OCI-LY7 (cell line): ENCODE measurements at regions not wholly inside any gene's neighbourhood (a gene's known extent, or its start where the extent isn't known, plus 50 kb on each side); places are given as distances from the start of the nearest gene placed in this dataset.

ENCODE experiments used
- BruUV-seq: library from RNA; stranded (reverse); fragments of 400-500 nt; replicated peaks from 2 replicates; lab custom pipeline; 2021; lab: Mats Ljungman, UMichigan
- CTCF ChIA-PET: fragments of 300-600 bp; sonication (Branson Sonifier 250); formaldehyde crosslinking; loops from one replicate; lab custom pipeline; 2022; ENCODE audit warnings: antibody characterized with exemption; ENCODE audit not compliant: unreplicated experiment; lab: Charles Lee
- POLR2A ChIA-PET: fragments of 300-600 bp; sonication (Branson Sonifier 250); formaldehyde crosslinking; loops from one replicate; lab custom pipeline; 2022; ENCODE audit warnings: antibody characterized with exemption; lab: Charles Lee
- DNase-seq: peaks from one replicate; pipeline ENCODE4 v3.0.0-alpha.2; 2015; ENCODE audit warnings: low spot score
- H2AFZ ChIP-seq: fragments of 200-600 bp; sonication (generic), shearing (Covaris generic); 2 replicates; pipeline ENCODE4 v1.6.1; 2014; ENCODE audit warnings: mild to moderate bottlenecking, antibody characterized with exemption, low read length, moderate library complexity
- H3K27ac ChIP-seq: fragments of 200-600 bp; sonication (generic); 2 replicates; pipeline ENCODE4 v1.5.1; 2014; ENCODE audit warnings: mixed run types, low read depth, mild to moderate bottlenecking, moderate library complexity, low read length, inconsistent platforms; ENCODE audit not compliant: poor library complexity, severe bottlenecking
- H3K36me3 ChIP-seq: fragments of 200-600 bp; sonication (generic); 2 replicates; pipeline ENCODE4 v1.6.1; 2014; ENCODE audit warnings: mild to moderate bottlenecking, antibody characterized with exemption, low read length, moderate library complexity, mixed read lengths; ENCODE audit not compliant: insufficient read depth
- H3K4me1 ChIP-seq: fragments of 200-600 bp; sonication (generic); 2 replicates; pipeline ENCODE4 v1.5.1; 2014; ENCODE audit warnings: mild to moderate bottlenecking, low read length; ENCODE audit not compliant: insufficient read depth, poor library complexity, severe bottlenecking
- H3K4me2 ChIP-seq: fragments of 200-600 bp; sonication (generic); 2 replicates; pipeline ENCODE4 v1.6.1; 2014; ENCODE audit warnings: mild to moderate bottlenecking, low read length
- H3K4me3 ChIP-seq: fragments of 200-600 bp; sonication (generic); 2 replicates; pipeline ENCODE4 v1.5.1; 2014; ENCODE audit warnings: mild to moderate bottlenecking, low read depth, low read length; ENCODE audit not compliant: poor library complexity, severe bottlenecking
- H3K79me2 ChIP-seq: fragments of 200-600 bp; sonication (generic); 2 replicates; pipeline ENCODE4 v1.6.1; 2016; ENCODE audit warnings: low read depth, mild to moderate bottlenecking, low read length, moderate library complexity, mixed read lengths; ENCODE audit not compliant: insufficient read depth
- H3K9me2 ChIP-seq: fragments of 200-600 bp; sonication (generic); 2 replicates; pipeline ENCODE4 v1.6.1; 2016; ENCODE audit warnings: mild to moderate bottlenecking, low read length, mixed read lengths; ENCODE audit not compliant: insufficient read depth
- H3K9me3 ChIP-seq: fragments of 200-600 bp; sonication (generic); 2 replicates; pipeline ENCODE4 v1.6.1; 2014; ENCODE audit warnings: mild to moderate bottlenecking, mixed run types, low read length, mixed read lengths
- H4K20me1 ChIP-seq: fragments of 200-600 bp; sonication (generic); 2 replicates; pipeline ENCODE4 v1.6.1; 2014; ENCODE audit warnings: mild to moderate bottlenecking, antibody characterized with exemption, low read length, moderate library complexity, mixed read lengths; ENCODE audit not compliant: insufficient read depth
- EZH2phosphoT487 ChIP-seq: fragments of 200-600 bp; sonication (generic); IDR thresholded peaks from 2 replicates; pipeline ENCODE4 v1.6.1; 2018; ENCODE audit warnings: low read depth, borderline replicate concordance, mild to moderate bottlenecking, mixed run types, antibody characterized with exemption, low read length, moderate library complexity, mixed read lengths
- intact Hi-C: fragments of 100-400 bp; cut with micrococcal nuclease; formaldehyde crosslinking; loops from one replicate; pipeline ENCODE4 v1.10.0; 2022; ENCODE audit not compliant: unreplicated experiment
- TF ChIP-seq, protein P1 (sequence below): fragments of 200-600 bp; sonication (generic); conservative IDR thresholded peaks from 2 replicates; pipeline ENCODE4 v1.5.1; 2014; ENCODE audit warnings: mild to moderate bottlenecking, antibody characterized with exemption, low read length, moderate library complexity, mixed read lengths

DNA sequence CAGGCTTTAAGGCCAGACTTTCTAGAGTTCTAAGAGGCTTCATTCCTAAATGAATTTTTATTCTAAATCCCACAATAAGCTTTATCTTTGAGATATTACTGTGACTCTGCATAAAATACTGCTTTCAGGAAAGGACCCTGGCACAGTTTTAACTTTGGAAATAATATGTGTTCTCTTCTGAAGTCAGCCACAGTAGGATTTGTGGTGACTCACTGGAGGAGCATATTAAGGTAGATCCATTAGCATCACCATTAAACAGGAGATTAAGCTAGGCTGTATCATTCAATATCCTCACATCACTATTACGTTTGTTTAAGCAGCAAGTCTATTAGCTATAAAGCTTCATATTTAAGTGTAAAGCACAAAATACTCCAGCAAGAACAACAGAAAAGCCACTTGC, 186.1 kb upstream of the IZUMO3 start:
- Histone ChIP-seq H3K9me3 (no peaks in the 10 kb centered on the region), H3K4me2 (no peak overlapping the region), H3K4me3 (no peak overlapping the region), H3K79me2 (no peaks in the 10 kb centered on the region), H3K9me2 (no peaks in the 10 kb centered on the region; the same call in 1 of the 2 replicates), H3K4me1 (no peaks in the 10 kb centered on the region), H3K27ac (no peak overlapping the region), H2AFZ (no peak overlapping the region), H3K36me3 (no peaks in the 10 kb centered on the region), H4K20me1 (no peaks in the 10 kb centered on the region)
- intact Hi-C loops, result no loop called here
- TF ChIP-seq, protein P1, sequence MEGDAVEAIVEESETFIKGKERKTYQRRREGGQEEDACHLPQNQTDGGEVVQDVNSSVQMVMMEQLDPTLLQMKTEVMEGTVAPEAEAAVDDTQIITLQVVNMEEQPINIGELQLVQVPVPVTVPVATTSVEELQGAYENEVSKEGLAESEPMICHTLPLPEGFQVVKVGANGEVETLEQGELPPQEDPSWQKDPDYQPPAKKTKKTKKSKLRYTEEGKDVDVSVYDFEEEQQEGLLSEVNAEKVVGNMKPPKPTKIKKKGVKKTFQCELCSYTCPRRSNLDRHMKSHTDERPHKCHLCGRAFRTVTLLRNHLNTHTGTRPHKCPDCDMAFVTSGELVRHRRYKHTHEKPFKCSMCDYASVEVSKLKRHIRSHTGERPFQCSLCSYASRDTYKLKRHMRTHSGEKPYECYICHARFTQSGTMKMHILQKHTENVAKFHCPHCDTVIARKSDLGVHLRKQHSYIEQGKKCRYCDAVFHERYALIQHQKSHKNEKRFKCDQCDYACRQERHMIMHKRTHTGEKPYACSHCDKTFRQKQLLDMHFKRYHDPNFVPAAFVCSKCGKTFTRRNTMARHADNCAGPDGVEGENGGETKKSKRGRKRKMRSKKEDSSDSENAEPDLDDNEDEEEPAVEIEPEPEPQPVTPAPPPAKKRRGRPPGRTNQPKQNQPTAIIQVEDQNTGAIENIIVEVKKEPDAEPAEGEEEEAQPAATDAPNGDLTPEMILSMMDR, result no peak
- no peak for TF ChIP-seq EZH2phosphoT487
- no peak for DNase-seq
- POLR2A ChIA-PET, result no interaction called here
- BruUV-seq, result no TSS peak
- CTCF ChIA-PET, result no interaction called here

DNA sequence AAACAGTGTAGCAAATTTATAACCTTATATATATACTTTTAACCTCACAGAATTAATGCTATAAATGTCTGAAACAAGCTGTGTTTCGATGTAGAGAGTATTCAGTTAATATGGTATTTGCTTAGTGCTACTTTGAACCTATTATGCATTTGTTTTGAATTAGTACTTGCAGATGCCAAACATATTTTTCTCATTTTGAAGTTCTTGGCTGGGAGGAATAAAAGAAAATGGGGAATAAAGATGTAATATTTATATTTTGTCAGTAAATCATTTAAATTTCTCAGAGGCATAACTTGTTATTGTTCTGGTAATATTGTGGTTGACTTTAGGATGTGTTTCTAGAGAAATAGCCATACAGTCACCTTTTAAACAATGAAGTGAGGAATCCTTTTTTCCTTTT, 175.9 kb upstream of the IZUMO3 start:
- intact Hi-C loops, result no loop called here
- no peaks in the 10 kb centered on the region for H3K36me3 ChIP-seq
- no peak for DNase-seq
- no TSS peak for BruUV-seq
- H3K27ac ChIP-seq, result no peak overlapping the region
- CTCF ChIA-PET, result no interaction called here
- H2AFZ ChIP-seq, result no peak overlapping the region
- no peak overlapping the region for H3K4me2 ChIP-seq
- H4K20me1 ChIP-seq, result no peaks in the 10 kb centered on the region
- H3K9me2 ChIP-seq, result no peaks in the 10 kb centered on the region
- POLR2A ChIA-PET, result interaction anchor here (0.5 to 0.7 kb wide), 2 partner anchors 16 to 34 kb away, joined by 3 to 4 read pairs; no protein-coding TSS in a partner anchor
- H3K79me2 ChIP-seq, result no peaks in the 10 kb centered on the region
- no peaks in the 10 kb centered on the region for H3K4me1 ChIP-seq
- no peaks in the 10 kb centered on the region for H3K9me3 ChIP-seq
- TF ChIP-seq, protein P1, result no peak
- no peak for TF ChIP-seq EZH2phosphoT487
- H3K4me3 ChIP-seq, result no peak overlapping the region

DNA sequence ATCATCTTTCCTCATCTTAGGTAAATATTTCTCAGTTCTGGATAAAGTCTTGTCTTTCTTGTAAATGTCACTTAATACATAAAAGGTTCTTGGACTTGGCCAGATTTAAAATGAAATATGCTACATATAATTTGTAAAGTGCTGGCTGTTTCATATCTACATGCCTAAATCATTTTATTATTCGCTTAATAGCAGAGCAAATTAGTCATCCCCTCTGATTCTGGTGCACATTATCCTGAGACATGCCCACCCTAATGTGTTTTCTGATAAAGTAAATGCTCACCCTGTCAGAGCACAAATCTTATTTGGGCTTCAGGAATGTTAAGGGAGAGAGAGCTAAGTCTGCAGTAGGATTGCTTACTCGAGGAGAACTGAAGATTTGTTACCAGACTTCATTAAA, 166.5 kb upstream of the IZUMO3 start:
- no peak overlapping the region for H2AFZ ChIP-seq
- H3K9me2 ChIP-seq, result no peaks in the 10 kb centered on the region
- no peak overlapping the region for H3K4me3 ChIP-seq
- ChIA-PET CTCF (no interaction called here), POLR2A (no interaction called here)
- DNase-seq, result no peak
- TF ChIP-seq, protein P1, result no peak
- no peak for TF ChIP-seq EZH2phosphoT487
- H3K4me1 ChIP-seq, result no peaks in the 10 kb centered on the region
- no peaks in the 10 kb centered on the region for H4K20me1 ChIP-seq
- intact Hi-C loops, result no loop called here
- H3K36me3 ChIP-seq, result no peaks in the 10 kb centered on the region
- no peaks in the 10 kb centered on the region for H3K9me3 ChIP-seq
- no peak overlapping the region for H3K27ac ChIP-seq
- no peaks in the 10 kb centered on the region for H3K79me2 ChIP-seq
- no peak overlapping the region for H3K4me2 ChIP-seq
- BruUV-seq, result no TSS peak
